Peyer's patch (tissue), 4 donors: ENCODE measurements at regions not wholly inside any gene's neighbourhood (a gene's known extent, or its start where the extent isn't known, plus 50 kb on each side); places are given as distances from the start of the nearest gene placed in this dataset.

Source experiments
- DNase-seq, 3 donors: peaks; one replicate each; pipeline ENCODE4 v3.0.0-alpha.2; 2017 to 2019
- H3K27ac ChIP-seq, 4 donors: fragments of 200-600 bp; sonication (generic); one replicate each; pipeline ENCODE4 v1.5.1; 2016 to 2019
- H3K27me3 ChIP-seq, 2 donors: fragments of 200-600 bp; sonication (generic); one replicate each; pipeline ENCODE4 v1.5.1; 2019
- H3K36me3 ChIP-seq, 3 donors: fragments of 200-600 bp; sonication (generic); one replicate each; pipeline ENCODE4 v1.5.1; 2016 to 2019
- H3K4me1 ChIP-seq, 4 donors: fragments of 200-600 bp; sonication (generic); one replicate each; pipeline ENCODE4 v1.5.1; 2016 to 2019
- H3K4me3 ChIP-seq, 4 donors: fragments of 200-600 bp; sonication (generic); 1 replicate in 3 of 4; 2 replicates in 1 of 4; pipeline ENCODE4 v1.5.1; 2016 to 2019; ENCODE audit warnings: mild to moderate bottlenecking in 1 of 4
- H3K9me3 ChIP-seq, 4 donors: fragments of 200-600 bp; sonication (generic); one replicate each; pipeline ENCODE4 v1.5.1; 2016 to 2019; ENCODE audit warnings: mild to moderate bottlenecking in 1 of 4
- CTCF ChIP-seq, 6 experiments: fragments of 450-650 bp in 4 of 6; fragments of 200-600 bp in 2 of 6; sonication (generic) in 1 of 6; IDR thresholded peaks; one replicate each; pipeline ENCODE4 v1.5.1; 2017 to 2019; ENCODE audit warnings: antibody characterized with exemption in 6 of 6, mild to moderate bottlenecking in 3 of 6, moderate library complexity in 1 of 6
- POLR2A ChIP-seq, 2 donors: fragments of 450-650 bp; IDR thresholded peaks; one replicate each; pipeline ENCODE4 v1.5.1; 2017; ENCODE audit warnings: antibody characterized with exemption in 2 of 2, mild to moderate bottlenecking in 2 of 2, moderate library complexity in 2 of 2

- peak in 5 of 6 experiments; percentile 54 to 83 (median 72) for TF ChIP-seq CTCF (IDR thresholded peaks at IDR 0.05)
- no peak for TF ChIP-seq POLR2A (IDR thresholded peaks at IDR 0.05)
- H3K36me3 ChIP-seq = no peaks in the 10 kb centered on the region
- no peak overlapping the region for H3K4me3 ChIP-seq
- no peaks in the 10 kb centered on the region for H3K4me1 ChIP-seq
- no peaks in the 10 kb centered on the region for H3K9me3 ChIP-seq
- no peaks in the 10 kb centered on the region for H3K27me3 ChIP-seq
- no peak overlapping the region for H3K27ac ChIP-seq
- peak in 1 of 3 donors; percentile 53 for DNase-seq
Measured at GRCh38 chr20:58086763-58087561, 141.5 kb downstream of the ANKRD60 start.

GRCh38 chr20:58084966-58085365 is 143.5 kb downstream of the ANKRD60 start:
- peak in 1 of 3 donors; percentile 27 for DNase-seq
- TF ChIP-seq POLR2A (IDR thresholded peaks at IDR 0.05) = no peak
- no peak for TF ChIP-seq CTCF (IDR thresholded peaks at IDR 0.05)
- no peaks in the 10 kb centered on the region for H3K4me1 ChIP-seq
- no peaks in the 10 kb centered on the region for H3K9me3 ChIP-seq
- no peak overlapping the region for H3K4me3 ChIP-seq
- no peak overlapping the region for H3K27ac ChIP-seq
- no peaks in the 10 kb centered on the region for H3K27me3 ChIP-seq
- no peaks in the 10 kb centered on the region for H3K36me3 ChIP-seq

- H3K4me1 ChIP-seq = no peaks in the 10 kb centered on the region
Measured at GRCh38 chr20:58084566-58084965, 143.9 kb downstream of the ANKRD60 start.

DNA sequence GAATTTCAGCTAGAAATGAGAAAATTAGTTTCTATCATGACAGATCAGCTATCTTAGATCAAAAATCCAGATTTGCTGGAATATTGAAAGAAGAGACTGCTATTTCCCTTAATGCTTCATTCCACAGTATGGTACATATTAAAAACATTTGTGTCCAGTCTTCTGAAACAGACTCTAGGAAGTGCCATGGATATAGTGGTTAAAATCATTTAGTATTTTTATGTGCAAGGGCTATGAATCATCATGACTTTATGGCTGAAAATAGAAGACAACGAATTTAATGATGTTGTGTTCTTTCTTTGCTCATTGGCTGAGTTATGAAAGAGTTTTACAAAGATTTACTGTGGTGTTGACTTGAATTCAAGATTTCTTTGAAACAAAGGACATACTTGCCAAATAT is 146.6 kb downstream of the ANKRD60 start:
- Histone ChIP-seq H3K36me3 (no peaks in the 10 kb centered on the region), H3K27me3 (no peaks in the 10 kb centered on the region), H3K4me1 (no peaks in the 10 kb centered on the region), H3K27ac (no peak overlapping the region), H3K9me3 (no peaks in the 10 kb centered on the region), H3K4me3 (no peak overlapping the region)
- TF ChIP-seq CTCF (IDR thresholded peaks at IDR 0.05) (no peak), POLR2A (IDR thresholded peaks at IDR 0.05) (no peak)
- DNase-seq = no peak

More at GRCh38 chr20:58084566-58084965, 143.9 kb downstream of the ANKRD60 start:
- no peak overlapping the region for H3K4me3 ChIP-seq
- no peaks in the 10 kb centered on the region for H3K27me3 ChIP-seq
- DNase-seq = no peak
- H3K27ac ChIP-seq = no peak overlapping the region
- H3K36me3 ChIP-seq = no peaks in the 10 kb centered on the region
- H3K9me3 ChIP-seq = no peaks in the 10 kb centered on the region
- no peak for TF ChIP-seq CTCF (IDR thresholded peaks at IDR 0.05)
- TF ChIP-seq POLR2A (IDR thresholded peaks at IDR 0.05) = no peak

DNA sequence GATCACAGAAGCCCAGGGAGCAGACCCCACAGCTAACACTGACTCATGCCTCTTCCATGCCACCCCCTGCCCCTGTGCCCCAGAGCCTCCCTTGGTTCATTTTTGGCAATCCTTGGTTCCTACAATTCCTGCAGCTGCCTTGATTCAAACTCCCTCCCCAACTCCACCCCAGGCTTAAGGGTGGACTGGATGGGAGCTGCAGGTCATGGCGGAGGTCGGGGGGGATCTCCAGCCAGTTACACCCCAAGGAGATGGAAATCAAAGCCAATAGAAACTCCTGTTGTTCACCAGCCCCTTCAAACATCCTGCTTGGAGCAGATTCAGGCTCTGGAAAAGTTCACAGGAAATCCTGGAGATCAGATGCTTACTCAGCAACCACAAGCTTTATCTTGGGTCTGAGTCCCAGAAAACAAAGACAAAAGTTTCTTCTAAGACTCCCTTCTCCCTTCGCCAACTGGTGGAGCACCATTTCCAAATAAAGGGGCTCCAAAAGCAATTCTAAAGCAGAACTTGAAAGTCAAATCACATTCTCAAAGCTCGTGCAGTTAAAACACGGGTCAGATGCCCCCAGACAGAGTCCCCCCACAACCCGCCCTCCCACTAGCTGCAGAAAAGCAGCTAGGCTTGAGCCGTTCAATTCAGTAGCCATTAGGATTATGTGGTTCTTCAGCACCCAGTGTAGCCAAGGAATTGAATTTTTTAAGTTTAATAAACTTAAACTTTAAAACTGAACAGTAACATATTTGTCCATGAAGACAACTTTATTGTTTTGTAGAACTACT is 149.5 kb downstream of the ANKRD60 start:
- Histone ChIP-seq H3K4me1 (no peaks in the 10 kb centered on the region), H3K27ac (no peak overlapping the region), H3K36me3 (no peaks in the 10 kb centered on the region), H3K4me3 (no peak overlapping the region), H3K27me3 (no peaks in the 10 kb centered on the region), H3K9me3 (no peaks in the 10 kb centered on the region)
- TF ChIP-seq CTCF (IDR thresholded peaks at IDR 0.05) (no peak), POLR2A (IDR thresholded peaks at IDR 0.05) (no peak)
- peak in 1 of 3 donors; percentile 11 for DNase-seq
